GM19043 (cell line): ENCODE measurements at regions not wholly inside any gene's neighbourhood (a gene's known extent, or its start where the extent isn't known, plus 50 kb on each side); places are given as distances from the start of the nearest gene placed in this dataset.
"Not testable (repeated sequence)": the region's sequence is repeated elsewhere in the genome, so short reads cannot be mapped to it uniquely, and the experiment has no call there.

Experiments
- ATAC-seq: cut with Tn5 transposase; IDR thresholded peaks from one replicate; pipeline ENCODE4 v1.9.1; 2021; ENCODE audit warnings: low read depth; ENCODE audit not compliant: unreplicated experiment

GRCh38 chr18:10321576-10321975 is 132.9 kb upstream of the APCDD1 start:
- no peak for ATAC-seq

GRCh38 chr18:10322004-10322403 is 132.4 kb upstream of the APCDD1 start:
- no peak for ATAC-seq

- ATAC-seq, result no peak
Measured at GRCh38 chr18:10322435-10322834, 132.0 kb upstream of the APCDD1 start.

DNA sequence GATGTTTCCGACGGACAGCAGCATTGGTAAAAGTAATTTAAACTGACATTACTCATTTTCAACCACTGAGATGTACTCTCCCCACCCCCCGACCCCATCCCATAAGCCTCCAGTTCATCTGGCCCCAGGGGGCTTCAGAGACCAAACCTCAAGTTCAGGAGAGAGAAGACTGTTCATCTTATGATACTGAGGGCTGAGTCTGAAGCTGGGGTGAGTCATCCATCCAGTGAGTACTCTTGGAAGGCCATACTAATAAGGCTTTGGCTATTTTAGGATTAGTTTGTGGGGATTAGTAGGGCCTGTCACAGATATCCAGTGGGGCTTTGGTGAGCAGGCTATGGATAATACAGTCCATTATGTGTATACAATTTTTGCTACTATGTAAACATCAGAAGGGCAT is 125.3 kb upstream of the APCDD1 start:
- no peak for ATAC-seq

DNA sequence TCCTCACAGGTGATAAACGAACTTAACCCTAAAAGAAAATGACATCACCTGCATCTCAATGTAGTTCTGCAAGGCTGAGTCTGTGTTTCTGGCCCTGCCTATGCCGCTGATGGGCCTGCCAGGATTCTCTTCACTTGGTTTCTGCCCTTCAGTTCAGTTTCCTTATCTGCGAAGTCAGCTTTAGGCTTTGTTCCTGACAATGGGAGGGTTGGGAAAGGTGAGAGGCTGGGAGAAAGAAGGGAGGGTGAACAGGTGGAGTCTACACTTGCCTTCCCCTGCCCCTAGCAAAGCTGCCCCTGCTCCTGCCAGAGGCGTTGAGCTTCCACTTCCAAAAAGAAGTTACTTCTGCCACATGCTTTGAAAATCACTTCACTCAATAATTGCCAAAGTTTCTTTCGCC is 124.0 kb upstream of the APCDD1 start:
- no peak for ATAC-seq

DNA sequence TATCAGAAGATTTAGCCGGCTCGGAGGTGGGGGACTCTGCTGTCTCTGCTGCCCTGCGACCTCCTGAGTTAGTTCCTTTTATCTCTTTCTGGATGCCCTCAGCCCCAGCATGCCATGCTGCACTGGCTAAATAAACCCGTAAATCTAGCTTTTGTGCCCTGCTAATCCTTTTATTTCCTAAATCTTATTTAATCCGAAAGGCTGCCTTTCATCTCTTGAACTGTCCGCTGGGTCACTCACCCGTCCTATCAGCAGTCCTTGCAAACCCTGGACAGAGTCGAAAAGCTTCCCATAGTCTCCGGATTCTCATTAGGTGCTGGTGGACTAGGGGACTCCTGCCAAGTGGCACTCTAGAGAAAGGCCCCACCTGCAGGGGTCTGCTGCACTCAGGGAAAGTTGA is 122.0 kb upstream of the APCDD1 start:
- ATAC-seq, result no peak

- no peak for ATAC-seq
Measured at GRCh38 chr18:10336749-10337350, 117.6 kb upstream of the APCDD1 start.

DNA sequence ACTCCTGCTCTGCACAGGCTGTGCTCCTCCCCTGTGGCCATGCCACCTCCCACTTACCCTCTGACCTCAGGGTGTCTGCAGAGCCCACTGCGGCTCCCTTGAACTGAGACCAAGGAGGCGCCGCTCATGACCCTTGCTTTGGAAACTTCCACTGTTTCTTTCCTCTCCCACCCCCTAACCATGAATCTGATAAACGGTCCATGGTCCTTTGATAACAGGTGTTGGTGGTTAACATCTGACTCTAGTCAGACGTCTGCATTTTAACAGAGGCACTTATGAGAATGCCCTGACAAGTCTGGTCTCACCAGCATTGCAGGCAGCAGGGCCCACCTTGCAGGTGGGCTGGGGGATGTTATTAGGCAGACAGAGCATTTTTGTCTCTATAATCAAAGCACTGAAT is 113.6 kb upstream of the APCDD1 start:
- ATAC-seq, result no peak

- no peak for ATAC-seq
Measured at GRCh38 chr18:10343778-10344177, 110.7 kb upstream of the APCDD1 start.

GRCh38 chr18:10346749-10347415 is 107.6 kb upstream of the APCDD1 start:
- ATAC-seq, result no peak

DNA sequence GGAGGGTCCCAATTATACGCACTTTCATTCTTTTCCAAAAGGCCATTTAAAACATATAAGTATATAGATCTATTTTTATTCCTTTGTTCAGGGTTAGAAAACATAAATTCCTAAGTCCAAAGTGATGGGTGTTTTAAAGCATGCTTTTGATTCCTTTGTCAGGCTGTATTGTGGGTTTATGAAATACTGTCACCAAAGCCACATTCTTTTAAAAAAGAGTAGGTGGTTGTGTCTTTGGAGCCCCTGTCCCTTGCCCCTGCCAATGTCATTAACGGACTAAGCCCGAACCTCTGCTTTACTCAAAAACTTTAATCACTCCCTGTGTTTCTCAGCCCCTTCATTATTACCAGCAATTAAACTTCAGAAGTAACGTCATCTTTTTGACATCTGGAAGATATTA is 104.9 kb upstream of the APCDD1 start:
- no peak for ATAC-seq

DNA sequence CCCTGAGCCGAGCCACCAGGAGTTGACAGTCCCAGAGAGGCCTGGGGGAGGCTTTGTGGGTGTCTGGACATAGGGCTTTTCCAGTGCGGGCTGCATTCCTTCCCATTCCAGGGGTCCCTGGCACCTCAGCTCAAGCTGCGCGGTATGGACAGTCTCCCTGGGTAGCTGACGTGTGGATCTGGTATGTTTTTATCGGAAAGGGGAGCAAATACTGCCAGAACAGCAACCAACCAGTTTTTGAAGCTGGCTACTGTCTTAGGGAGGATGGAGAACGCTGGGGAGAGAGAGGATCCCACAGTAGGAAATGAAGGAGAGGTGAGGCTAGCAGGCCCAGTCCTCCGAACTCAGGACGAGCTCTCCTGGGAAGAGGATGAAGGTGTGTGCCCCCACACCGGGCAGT is 103.8 kb upstream of the APCDD1 start:
- no peak for ATAC-seq

- ATAC-seq, result no peak
Measured at GRCh38 chr18:10351219-10351818, 103.1 kb upstream of the APCDD1 start.

DNA sequence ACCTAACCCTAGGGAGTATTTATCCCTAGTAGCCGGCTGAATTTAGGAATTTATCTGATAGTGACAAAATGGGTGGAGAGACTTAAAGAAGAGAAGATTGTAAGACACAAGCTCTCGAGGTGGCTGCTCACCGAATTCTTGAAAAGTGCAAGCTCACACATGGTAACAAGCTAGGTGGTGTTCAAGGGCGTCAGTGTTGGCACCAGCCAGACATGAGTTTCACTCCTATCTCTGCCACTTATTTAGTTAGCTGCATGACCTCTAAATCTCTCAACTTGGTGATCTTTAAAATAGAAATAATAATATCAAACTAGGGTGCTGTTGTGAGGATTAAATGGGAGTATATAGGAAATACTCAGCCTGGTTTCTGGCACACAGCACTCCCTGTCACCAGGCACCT is 102.6 kb upstream of the APCDD1 start:
- no peak for ATAC-seq

- no peak for ATAC-seq
Measured at GRCh38 chr18:10352671-10353070, 101.8 kb upstream of the APCDD1 start.

DNA sequence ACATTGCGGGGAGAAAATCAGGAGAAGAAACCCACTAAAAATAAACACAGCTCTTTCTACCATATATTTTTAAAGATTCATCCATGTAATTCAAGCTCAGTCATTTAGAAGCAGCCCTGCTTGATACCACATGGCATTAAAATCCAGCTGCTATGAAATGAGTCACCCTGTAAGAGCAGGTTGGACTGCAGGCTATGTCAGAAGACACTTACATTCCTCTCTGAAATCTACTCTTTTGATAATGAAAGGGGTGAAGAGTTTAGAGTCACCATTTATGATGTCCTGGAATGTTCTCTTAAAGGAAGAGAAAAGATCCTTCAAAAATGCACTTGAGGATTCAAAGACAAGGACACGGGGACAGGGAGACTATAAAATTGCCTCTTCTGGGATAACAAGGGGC is 100.6 kb upstream of the APCDD1 start:
- no peak for ATAC-seq

DNA sequence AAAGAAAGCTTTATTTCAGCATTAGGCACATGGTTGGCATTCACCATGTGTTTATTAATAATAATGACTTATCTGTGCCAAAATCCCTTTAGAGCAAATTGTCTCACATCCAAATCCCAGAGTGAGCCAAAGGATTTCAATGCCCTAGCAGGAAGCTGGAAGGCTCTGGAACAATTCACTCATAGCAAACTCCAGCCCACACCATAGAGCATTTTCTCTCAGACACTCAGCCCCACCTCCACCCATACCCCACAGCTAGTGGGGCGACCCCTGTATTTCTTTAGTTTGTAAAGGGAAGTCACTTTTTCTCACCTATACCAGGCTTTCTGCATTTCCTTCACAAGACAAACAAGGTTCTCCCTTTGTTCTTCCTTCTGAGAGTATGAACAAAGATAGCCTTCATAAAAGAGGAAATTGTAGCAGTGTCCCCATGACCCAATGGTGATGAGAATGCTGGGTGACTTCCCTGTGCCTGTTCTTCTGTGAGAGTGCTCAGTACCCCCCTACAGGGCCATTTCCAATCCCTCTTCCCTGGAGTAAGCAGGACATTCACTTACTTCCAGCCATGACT is 100.1 kb upstream of the APCDD1 start:
- no peak for ATAC-seq

GRCh38 chr18:10354890-10355289 is 99.5 kb upstream of the APCDD1 start:
- no peak for ATAC-seq

DNA sequence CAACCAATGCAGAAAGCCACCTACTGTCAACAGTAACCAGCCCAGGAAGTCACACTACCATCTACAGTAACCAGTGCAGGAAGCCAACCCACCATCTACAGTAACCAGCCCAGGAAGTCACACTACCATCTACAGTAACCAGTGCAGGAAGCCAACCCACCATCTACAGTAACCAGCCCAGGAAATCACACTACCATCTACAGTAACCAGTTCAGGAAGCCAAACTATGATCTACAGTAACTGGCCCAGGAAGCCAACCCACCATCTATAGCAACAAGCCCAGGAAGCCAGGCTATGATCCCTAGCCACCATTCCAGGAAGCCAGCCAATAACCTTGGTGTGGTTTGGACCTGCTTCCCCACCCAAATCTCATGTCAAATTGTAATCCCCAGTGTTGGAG is 97.4 kb upstream of the APCDD1 start:
- not testable (repeated sequence) for ATAC-seq

- ATAC-seq, result no peak
Measured at GRCh38 chr18:10361660-10362059, 92.8 kb upstream of the APCDD1 start.

GRCh38 chr18:10365021-10365500 is 89.4 kb upstream of the APCDD1 start:
- no peak for ATAC-seq

GRCh38 chr18:10365901-10366300 is 88.5 kb upstream of the APCDD1 start:
- ATAC-seq, result no peak
